ENCODE measurements at regions not wholly inside any gene's neighbourhood (a gene's known extent, or its start where the extent isn't known, plus 50 kb on each side); places are given as distances from the start of the nearest gene placed in this dataset.

GRCh38 chr5:158326256-158326655 lies 467.3 kb upstream of the CLINT1 start:
- no peak for TF ChIP-seq EZH2 (IDR thresholded peaks at IDR 0.05; ENCODE audit: insufficient read depth, poor library complexity, severe bottlenecking)
- TF ChIP-seq EZH2phosphoT487 (IDR thresholded peaks at IDR 0.05; ENCODE audit: insufficient read depth, low read depth) = no peak

Data from GM23248 (cell line).